GM23338 (cell line): ENCODE measurements at regions not wholly inside any gene's neighbourhood (a gene's known extent, or its start where the extent isn't known, plus 50 kb on each side); places are given as distances from the start of the nearest gene placed in this dataset.

Experiments
- EZH2phosphoT487 ChIP-seq: fragments of 200-600 bp; sonication (generic); IDR thresholded peaks from one replicate; pipeline ENCODE4 v1.8.1; 2018; ENCODE audit warnings: antibody characterized with exemption; ENCODE audit not compliant: unreplicated experiment
- POLR2AphosphoS5 ChIP-seq: IDR thresholded peaks from 2 replicates; pipeline ENCODE4 v1.6.1; 2016; ENCODE audit warnings: antibody characterized with exemption, low read depth
- STAT1 ChIP-seq: IDR thresholded peaks from one replicate; pipeline ENCODE4 v1.6.1; 2016; ENCODE audit warnings: antibody characterized with exemption; ENCODE audit not compliant: unreplicated experiment
- ZNF331 ChIP-seq: fragments of 250-450 bp; sonication (Bioruptor Pico); IDR thresholded peaks from 2 replicates; pipeline ENCODE4 v1.5.0; 2020; ENCODE audit warnings: low read depth, mild to moderate bottlenecking, moderate library complexity
- TF ChIP-seq, protein P1 (sequence below), 2 experiments: fragments of 200-600 bp in 1 of 2; sonication (generic) in 1 of 2; conservative IDR thresholded peaks; 2 replicates each; pipeline versions ENCODE4 v1.5.1 to v1.6.1; 2016 to 2017; ENCODE audit warnings: antibody characterized with exemption in 2 of 2, low read depth in 2 of 2, mild to moderate bottlenecking in 2 of 2, moderate library complexity in 1 of 2
- TF ChIP-seq, protein P2 (sequence below): IDR thresholded peaks from one replicate; pipeline ENCODE4 v1.6.1; 2018; ENCODE audit warnings: antibody characterized with exemption; ENCODE audit not compliant: unreplicated experiment

DNA sequence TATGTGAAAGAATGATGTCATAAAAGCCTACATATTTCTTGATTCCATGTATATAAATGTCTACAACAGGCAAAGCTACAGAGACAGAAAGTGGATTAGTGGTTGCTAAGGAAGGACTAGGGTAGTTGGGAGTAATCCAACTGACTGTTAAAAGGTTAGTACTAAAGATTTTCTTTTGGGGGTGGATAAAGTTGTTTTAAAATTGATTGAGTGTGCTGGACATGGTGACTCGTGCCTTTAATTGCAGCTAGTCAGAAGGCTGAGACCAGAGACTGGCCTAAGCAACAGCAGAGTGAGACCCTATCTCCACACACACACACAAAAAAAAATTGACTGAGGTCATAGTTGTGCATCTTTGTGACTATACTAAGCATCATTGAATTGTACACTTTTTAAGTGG is 234.3 kb downstream of the C12orf50 start:
- TF ChIP-seq, protein P1, sequence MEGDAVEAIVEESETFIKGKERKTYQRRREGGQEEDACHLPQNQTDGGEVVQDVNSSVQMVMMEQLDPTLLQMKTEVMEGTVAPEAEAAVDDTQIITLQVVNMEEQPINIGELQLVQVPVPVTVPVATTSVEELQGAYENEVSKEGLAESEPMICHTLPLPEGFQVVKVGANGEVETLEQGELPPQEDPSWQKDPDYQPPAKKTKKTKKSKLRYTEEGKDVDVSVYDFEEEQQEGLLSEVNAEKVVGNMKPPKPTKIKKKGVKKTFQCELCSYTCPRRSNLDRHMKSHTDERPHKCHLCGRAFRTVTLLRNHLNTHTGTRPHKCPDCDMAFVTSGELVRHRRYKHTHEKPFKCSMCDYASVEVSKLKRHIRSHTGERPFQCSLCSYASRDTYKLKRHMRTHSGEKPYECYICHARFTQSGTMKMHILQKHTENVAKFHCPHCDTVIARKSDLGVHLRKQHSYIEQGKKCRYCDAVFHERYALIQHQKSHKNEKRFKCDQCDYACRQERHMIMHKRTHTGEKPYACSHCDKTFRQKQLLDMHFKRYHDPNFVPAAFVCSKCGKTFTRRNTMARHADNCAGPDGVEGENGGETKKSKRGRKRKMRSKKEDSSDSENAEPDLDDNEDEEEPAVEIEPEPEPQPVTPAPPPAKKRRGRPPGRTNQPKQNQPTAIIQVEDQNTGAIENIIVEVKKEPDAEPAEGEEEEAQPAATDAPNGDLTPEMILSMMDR (conservative IDR thresholded peaks at IDR 0.05; ENCODE audit: low read depth in 2 of 2): no peak
- TF ChIP-seq ZNF331 (CRISPR knock-in tag) (no peak), EZH2phosphoT487 (no peak), POLR2AphosphoS5 (no peak), STAT1 (no peak)
- TF ChIP-seq, protein P2, sequence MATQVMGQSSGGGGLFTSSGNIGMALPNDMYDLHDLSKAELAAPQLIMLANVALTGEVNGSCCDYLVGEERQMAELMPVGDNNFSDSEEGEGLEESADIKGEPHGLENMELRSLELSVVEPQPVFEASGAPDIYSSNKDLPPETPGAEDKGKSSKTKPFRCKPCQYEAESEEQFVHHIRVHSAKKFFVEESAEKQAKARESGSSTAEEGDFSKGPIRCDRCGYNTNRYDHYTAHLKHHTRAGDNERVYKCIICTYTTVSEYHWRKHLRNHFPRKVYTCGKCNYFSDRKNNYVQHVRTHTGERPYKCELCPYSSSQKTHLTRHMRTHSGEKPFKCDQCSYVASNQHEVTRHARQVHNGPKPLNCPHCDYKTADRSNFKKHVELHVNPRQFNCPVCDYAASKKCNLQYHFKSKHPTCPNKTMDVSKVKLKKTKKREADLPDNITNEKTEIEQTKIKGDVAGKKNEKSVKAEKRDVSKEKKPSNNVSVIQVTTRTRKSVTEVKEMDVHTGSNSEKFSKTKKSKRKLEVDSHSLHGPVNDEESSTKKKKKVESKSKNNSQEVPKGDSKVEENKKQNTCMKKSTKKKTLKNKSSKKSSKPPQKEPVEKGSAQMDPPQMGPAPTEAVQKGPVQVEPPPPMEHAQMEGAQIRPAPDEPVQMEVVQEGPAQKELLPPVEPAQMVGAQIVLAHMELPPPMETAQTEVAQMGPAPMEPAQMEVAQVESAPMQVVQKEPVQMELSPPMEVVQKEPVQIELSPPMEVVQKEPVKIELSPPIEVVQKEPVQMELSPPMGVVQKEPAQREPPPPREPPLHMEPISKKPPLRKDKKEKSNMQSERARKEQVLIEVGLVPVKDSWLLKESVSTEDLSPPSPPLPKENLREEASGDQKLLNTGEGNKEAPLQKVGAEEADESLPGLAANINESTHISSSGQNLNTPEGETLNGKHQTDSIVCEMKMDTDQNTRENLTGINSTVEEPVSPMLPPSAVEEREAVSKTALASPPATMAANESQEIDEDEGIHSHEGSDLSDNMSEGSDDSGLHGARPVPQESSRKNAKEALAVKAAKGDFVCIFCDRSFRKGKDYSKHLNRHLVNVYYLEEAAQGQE: no peak
